Spleen (tissue), 3 donors: ENCODE measurements at regions not wholly inside any gene's neighbourhood (a gene's known extent, or its start where the extent isn't known, plus 50 kb on each side); places are given as distances from the start of the nearest gene placed in this dataset.

Experiments
- POLR2A ChIP-seq, 3 donors: fragments of 450-650 bp; IDR thresholded peaks; one replicate each; pipeline ENCODE4 v1.5.1; 2017; ENCODE audit warnings: antibody characterized with exemption in 3 of 3, mild to moderate bottlenecking in 1 of 3
- POLR2AphosphoS5 ChIP-seq, 3 donors: sonication (generic); formaldehyde crosslinking; IDR thresholded peaks; one replicate each; pipeline ENCODE4 v1.5.1; 2017; ENCODE audit warnings: antibody characterized with exemption in 3 of 3

DNA sequence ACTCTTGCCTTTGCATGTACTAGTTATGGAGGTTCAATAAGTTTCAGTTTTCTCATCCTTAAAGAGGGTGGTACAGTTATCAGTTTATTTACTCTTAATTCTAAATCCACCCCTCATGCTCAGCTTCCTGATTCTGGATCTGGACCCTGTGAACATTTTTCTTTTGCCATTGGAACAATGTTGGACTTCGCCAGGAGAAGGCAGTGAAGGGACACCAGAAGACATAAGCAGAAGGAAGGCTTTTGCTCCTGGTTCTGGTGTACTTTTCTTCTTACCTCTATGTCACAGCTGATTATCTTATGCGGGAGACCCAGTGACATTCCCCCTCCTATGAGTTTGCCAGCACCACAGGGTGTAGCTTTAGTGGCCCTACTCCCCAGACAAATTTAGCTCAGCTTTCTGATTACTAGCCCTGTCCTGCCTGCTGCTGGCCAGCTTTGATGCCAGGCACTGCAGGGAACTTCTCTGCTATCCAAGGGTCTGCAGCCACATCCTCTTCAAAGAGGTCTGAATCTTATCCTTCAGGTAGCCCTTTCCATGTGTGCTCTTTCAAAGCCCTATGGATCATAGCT is 466.3 kb upstream of the EPHA3 start:
- TF ChIP-seq POLR2A (IDR thresholded peaks at IDR 0.05), result no peak
- TF ChIP-seq POLR2AphosphoS5 (IDR thresholded peaks at IDR 0.05), result no peak
